CD14-positive monocyte (primary cell): ENCODE measurements at regions not wholly inside any gene's neighbourhood (a gene's known extent, or its start where the extent isn't known, plus 50 kb on each side); places are given as distances from the start of the nearest gene placed in this dataset.
A peak's percentile ranks its signal among the peaks of the same experiment; 100 is the strongest.

Experiments
- DNase-seq, 3 donors: peaks; one replicate each; pipeline ENCODE4 v3.0.0-alpha.2; 2011 to 2022
- H2AFZ ChIP-seq: 2 replicates; pipeline ENCODE4 v1.6.0; 2012; ENCODE audit warnings: mild to moderate bottlenecking, low read depth, low read length, inconsistent platforms; ENCODE audit not compliant: insufficient read depth, poor library complexity, severe bottlenecking
- H3K27ac ChIP-seq, 2 donors: 1 replicate in 1 of 2; 2 replicates in 1 of 2; pipeline ENCODE4 v1.5.1; 2012 to 2013; ENCODE audit warnings: low read length in 2 of 2, control low read depth in 1 of 2, inconsistent platforms in 1 of 2, low read depth in 1 of 2, mild to moderate bottlenecking in 1 of 2
- H3K27me3 ChIP-seq, 2 donors: one replicate each; pipeline versions ENCODE4 v1.6.0 to v1.6.1; 2011 to 2013; ENCODE audit warnings: low read length in 2 of 2; ENCODE audit not compliant: control insufficient read depth in 2 of 2, insufficient read depth in 2 of 2
- H3K36me3 ChIP-seq, 2 donors: replicated peaks in 1 of 2; 1 replicate in 1 of 2; 2 replicates in 1 of 2; pipeline versions ENCODE4 v1.5.1 to v1.6.1; 2012 to 2013; ENCODE audit warnings: low read length in 2 of 2, control low read depth in 1 of 2, inconsistent platforms in 1 of 2, mild to moderate bottlenecking in 1 of 2; ENCODE audit not compliant: insufficient read depth in 2 of 2, control insufficient read depth in 1 of 2
- H3K4me1 ChIP-seq, 2 donors: 1 replicate in 1 of 2; 2 replicates in 1 of 2; pipeline versions ENCODE4 v1.5.1 to v1.6.1; 2012 to 2013; ENCODE audit warnings: low read length in 2 of 2, control low read depth in 1 of 2, inconsistent platforms in 1 of 2, mild to moderate bottlenecking in 1 of 2, moderate library complexity in 1 of 2; ENCODE audit not compliant: insufficient read depth in 2 of 2, control insufficient read depth in 1 of 2
- H3K4me2 ChIP-seq: replicated peaks from 2 replicates; pipeline ENCODE3; 2012; ENCODE audit warnings: low read length, moderate library complexity, mild to moderate bottlenecking; ENCODE audit not compliant: poor library complexity, severe bottlenecking; ENCODE audit errors: extremely low read depth
- H3K4me3 ChIP-seq, 3 experiments: fragments of 200-600 bp in 1 of 3; sonication (generic) in 1 of 3; replicated peaks in 1 of 3; 1 replicate in 2 of 3; 2 replicates in 1 of 3; pipeline ENCODE4 v1.5.1; 2011 to 2013; ENCODE audit warnings: low read length in 3 of 3, mild to moderate bottlenecking in 3 of 3, control low read depth in 2 of 3, low read depth in 2 of 3, inconsistent platforms in 1 of 3, moderate library complexity in 1 of 3
- H3K79me2 ChIP-seq: 2 replicates; pipeline ENCODE4 v1.6.0; 2012; ENCODE audit warnings: mild to moderate bottlenecking, control low read depth, inconsistent platforms, low read length, moderate library complexity; ENCODE audit not compliant: insufficient read depth
- H3K9ac ChIP-seq: 2 replicates; pipeline ENCODE4 v1.6.0; 2017; ENCODE audit warnings: low read length, mild to moderate bottlenecking; ENCODE audit not compliant: insufficient read depth, poor library complexity, severe bottlenecking
- H3K9me3 ChIP-seq, 2 donors: replicated peaks in 1 of 2; 1 replicate in 1 of 2; 2 replicates in 1 of 2; pipeline versions ENCODE4 v1.5.1 to v1.6.1; 2012 to 2013; ENCODE audit warnings: low read length in 2 of 2, control low read depth in 1 of 2; ENCODE audit not compliant: control insufficient read depth in 1 of 2, insufficient read depth in 1 of 2
- H4K20me1 ChIP-seq: 2 replicates; pipeline ENCODE4 v1.6.0; 2012; ENCODE audit warnings: mild to moderate bottlenecking, low read length, control low read depth, moderate library complexity; ENCODE audit not compliant: insufficient read depth
- H3K27ac Mint-ChIP-seq, 7 donors: one replicate each; pipeline ENCODE4 v1.8.0; 2020; ENCODE audit warnings: mild to moderate bottlenecking in 7 of 7, mixed read lengths in 7 of 7, moderate library complexity in 6 of 7, inconsistent platforms in 2 of 7
- H3K27me3 Mint-ChIP-seq, 3 donors: one replicate each; pipeline ENCODE4 v1.8.0; 2021 to 2022; ENCODE audit warnings: low read depth in 3 of 3, mild to moderate bottlenecking in 3 of 3, mixed read lengths in 3 of 3, moderate library complexity in 3 of 3, inconsistent platforms in 1 of 3
- H3K36me3 Mint-ChIP-seq, 2 donors: one replicate each; pipeline ENCODE4 v1.8.0; 2020; ENCODE audit warnings: mixed read lengths in 2 of 2, inconsistent platforms in 1 of 2, mild to moderate bottlenecking in 1 of 2
- H3K4me1 Mint-ChIP-seq: one replicate; pipeline ENCODE4 v1.8.0; 2020; ENCODE audit warnings: mild to moderate bottlenecking, mixed read lengths
- H3K4me3 Mint-ChIP-seq, 2 donors: one replicate each; pipeline ENCODE4 v1.8.0; 2020; ENCODE audit warnings: mild to moderate bottlenecking in 2 of 2, mixed read lengths in 2 of 2, moderate library complexity in 1 of 2
- H3K9me3 Mint-ChIP-seq, 7 donors: one replicate each; pipeline ENCODE4 v1.8.0; 2020 to 2022; ENCODE audit warnings: mixed read lengths in 7 of 7, mild to moderate bottlenecking in 6 of 7, moderate library complexity in 6 of 7, inconsistent platforms in 2 of 7
- CTCF ChIP-seq: fragments of 200-600 bp; IDR thresholded peaks from one replicate; pipeline ENCODE4 v1.8.0; 2022; ENCODE audit warnings: antibody characterized with exemption, mild to moderate bottlenecking
- whole genome bisulfite sequencing: methylation state at CpG from one replicate; pipeline ENCODE4 v1.1.5; 2013; ENCODE audit warnings: missing lambda C conversion rate; ENCODE audit not compliant: insufficient coverage; 5-methylcytosine and 5-hydroxymethylcytosine counted together
- intact Hi-C, 2 donors: fragments of 100-400 bp; cut with micrococcal nuclease; formaldehyde crosslinking; loops; one replicate each; pipeline versions ENCODE4 v1.15.0 to v1.15.1; 2023

GRCh38 chr2:71896385-71897136 lies 251.1 kb downstream of the CYP26B1 start:
- Histone ChIP-seq H3K4me3 (no peak overlapping the region), H3K79me2 (no peaks in the 10 kb centered on the region), H2AFZ (no peak overlapping the region), H4K20me1 (no peaks in the 10 kb centered on the region), H3K9me3 (no peaks in the 10 kb centered on the region), H3K27ac (no peak overlapping the region), H3K36me3 (no peaks in the 10 kb centered on the region), H3K9ac (no peak overlapping the region), H3K4me2 (no peak overlapping the region), H3K27me3 (no peaks in the 10 kb centered on the region), H3K4me1 (no peaks in the 10 kb centered on the region)
- Mint-ChIP-seq H3K4me1 (no peaks in the 10 kb centered on the region), H3K36me3 (no peaks in the 10 kb centered on the region), H3K9me3 (peaks cover 0 to 6% (median 0%) of the 10 kb centered on the region in 7 donors), H3K27me3 (peaks cover 5 to 15% (median 8%) of the 10 kb centered on the region in 3 donors), H3K4me3 (no peak overlapping the region), H3K27ac (peak overlapping the region in 1 of 7 donors; percentile 23)
- WGBS: 67% methylated on average over 2 of the region's 9 CpGs
- intact Hi-C loops: no loop called here
- no peak for TF ChIP-seq CTCF
- no peak for DNase-seq

- Histone ChIP-seq H3K36me3 (no peaks in the 10 kb centered on the region), H3K27me3 (no peaks in the 10 kb centered on the region), H3K27ac (no peak overlapping the region), H3K79me2 (no peaks in the 10 kb centered on the region), H2AFZ (no peak overlapping the region), H3K4me1 (no peaks in the 10 kb centered on the region), H4K20me1 (no peaks in the 10 kb centered on the region), H3K4me2 (no peak overlapping the region), H3K4me3 (no peak overlapping the region), H3K9ac (no peak overlapping the region), H3K9me3 (no peaks in the 10 kb centered on the region)
- intact Hi-C loops: no loop called here
- no peak for DNase-seq
- H3K36me3 Mint-ChIP-seq: no peaks in the 10 kb centered on the region
- TF ChIP-seq CTCF: no peak
- no peak overlapping the region for H3K27ac Mint-ChIP-seq
- H3K4me3 Mint-ChIP-seq: no peak overlapping the region
- peaks cover 5 to 21% (median 8%) of the 10 kb centered on the region in 3 donors for H3K27me3 Mint-ChIP-seq
- 88% methylated on average over 8 of the region's 10 CpGs for WGBS
- H3K9me3 Mint-ChIP-seq: peaks cover 0 to 5% (median 0%) of the 10 kb centered on the region in 7 donors
- no peaks in the 10 kb centered on the region for H3K4me1 Mint-ChIP-seq
Observed at GRCh38 chr2:71895320-71896161, 252.1 kb downstream of the CYP26B1 start.
